CD4-positive, alpha-beta T cell (primary cell): ENCODE measurements at regions not wholly inside any gene's neighbourhood (a gene's known extent, or its start where the extent isn't known, plus 50 kb on each side); places are given as distances from the start of the nearest gene placed in this dataset.

ENCODE experiments used
- ATAC-seq: fragments of 200-7000 bp; cut with Tn5 transposase; one replicate; pipeline ENCODE4 v1.10.0; 2022; ENCODE audit warnings: mild to moderate bottlenecking; ENCODE audit not compliant: poor library complexity
- CTCF ChIA-PET: fragments of 350-600 bp; sonication (Branson Sonifier 250); formaldehyde crosslinking; loops from one replicate; lab custom pipeline; 2021; ENCODE audit warnings: antibody characterized with exemption, inconsistent platforms; lab: Charles Lee
- POLR2A ChIA-PET: fragments of 350-600 bp; sonication (Branson Sonifier 250); formaldehyde crosslinking; loops from one replicate; lab custom pipeline; 2021; ENCODE audit warnings: antibody characterized with exemption, inconsistent platforms; lab: Charles Lee
- DNase-seq, 14 experiments: peaks; one replicate each; pipeline ENCODE4 v3.0.0-alpha.2; 2013 to 2020; ENCODE audit warnings: mixed read lengths in 2 of 14
- H3K27ac ChIP-seq, 2 donors: one replicate each; pipeline versions ENCODE4 v1.5.1 to v1.7.0; 2013; ENCODE audit warnings: low read length in 2 of 2, low read depth in 1 of 2, mild to moderate bottlenecking in 1 of 2
- H3K27me3 ChIP-seq, 2 experiments: 1 replicate in 1 of 2; 2 replicates in 1 of 2; pipeline versions ENCODE4 v1.6.1 to v1.7.0; 2013; ENCODE audit warnings: low read length in 2 of 2, control low read depth in 1 of 2, mild to moderate bottlenecking in 1 of 2, moderate library complexity in 1 of 2; ENCODE audit not compliant: insufficient read depth in 2 of 2, control insufficient read depth in 1 of 2
- H3K36me3 ChIP-seq: one replicate; pipeline ENCODE4 v1.6.1; 2013; ENCODE audit warnings: low read length, control low read depth; ENCODE audit not compliant: insufficient read depth
- H3K4me1 ChIP-seq: one replicate; pipeline ENCODE4 v1.6.1; 2013; ENCODE audit warnings: low read length, control low read depth; ENCODE audit not compliant: insufficient read depth
- H3K4me3 ChIP-seq: one replicate; pipeline ENCODE4 v1.5.1; 2013; ENCODE audit warnings: mild to moderate bottlenecking, low read length, moderate library complexity
- H3K9me3 ChIP-seq, 2 experiments: 1 replicate in 1 of 2; 2 replicates in 1 of 2; pipeline versions ENCODE4 v1.6.1 to v1.7.0; 2013; ENCODE audit warnings: low read length in 2 of 2, mild to moderate bottlenecking in 2 of 2, control low read depth in 1 of 2, moderate library complexity in 1 of 2; ENCODE audit not compliant: control insufficient read depth in 1 of 2, insufficient read depth in 1 of 2
- H3K27ac Mint-ChIP-seq: one replicate; pipeline ENCODE4 v1.8.0; 2020; ENCODE audit warnings: mixed read lengths
- H3K27me3 Mint-ChIP-seq: one replicate; pipeline ENCODE4 v1.8.0; 2021; ENCODE audit warnings: mixed read lengths
- H3K36me3 Mint-ChIP-seq: one replicate; pipeline ENCODE4 v1.8.0; 2021; ENCODE audit warnings: low read depth, mixed read lengths
- H3K4me1 Mint-ChIP-seq: one replicate; pipeline ENCODE4 v1.8.0; 2021; ENCODE audit warnings: low read depth, mixed read lengths
- H3K4me3 Mint-ChIP-seq: one replicate; pipeline ENCODE4 v1.8.0; 2020; ENCODE audit warnings: mild to moderate bottlenecking, mixed read lengths
- H3K9me3 Mint-ChIP-seq: one replicate; pipeline ENCODE4 v1.8.0; 2020; ENCODE audit warnings: mixed read lengths
- CTCF ChIP-seq: fragments of 200-600 bp; IDR thresholded peaks from one replicate; pipeline ENCODE4 v1.8.0; 2022; ENCODE audit warnings: antibody characterized with exemption, mild to moderate bottlenecking
- intact Hi-C, 2 experiments: fragments of 100-400 bp; cut with DNase I in 1 of 2; cut with micrococcal nuclease in 1 of 2; formaldehyde crosslinking; loops; one replicate each; pipeline versions ENCODE4 v1.15.1 to v1.9.0; 2023 to 2025; cut with DNase I, micrococcal nuclease

GRCh38 chr14:97217111-97217885 is 420.1 kb downstream of the VRK1 start:
- TF ChIP-seq CTCF = no peak
- no peak overlapping the region for H3K27ac ChIP-seq
- ATAC-seq = no peak
- peaks cover 0 to 5% of the 10 kb centered on the region in 2 experiments for H3K27me3 ChIP-seq
- ChIA-PET POLR2A (interaction anchor here (0.7 kb wide), 1 partner anchor 365 kb away, joined by 3 read pairs; no protein-coding TSS in a partner anchor), CTCF (no interaction called here)
- H3K27ac Mint-ChIP-seq = peak overlapping the region; percentile 30
- H3K4me1 Mint-ChIP-seq = peaks cover 33% of the 10 kb centered on the region
- no peaks in the 10 kb centered on the region for H3K36me3 ChIP-seq
- intact Hi-C loops = no loop called here
- H3K4me3 ChIP-seq = no peak overlapping the region
- H3K27me3 Mint-ChIP-seq = peaks cover 13% of the 10 kb centered on the region
- no peaks in the 10 kb centered on the region for H3K36me3 Mint-ChIP-seq
- peaks cover 0 to 6% of the 10 kb centered on the region in 2 experiments for H3K9me3 ChIP-seq
- H3K4me3 Mint-ChIP-seq = peak overlapping the region; percentile 66
- H3K4me1 ChIP-seq = peaks cover 23% of the 10 kb centered on the region
- H3K9me3 Mint-ChIP-seq = no peaks in the 10 kb centered on the region
- DNase-seq = no peak

GRCh38 chr14:97218274-97218673 is 421.1 kb downstream of the VRK1 start:
- Mint-ChIP-seq H3K4me1 (peaks cover 33% of the 10 kb centered on the region), H3K36me3 (no peaks in the 10 kb centered on the region), H3K27me3 (peaks cover 18% of the 10 kb centered on the region), H3K27ac (peak overlapping the region; percentile 30), H3K4me3 (peak overlapping the region; percentile 91), H3K9me3 (no peaks in the 10 kb centered on the region)
- Histone ChIP-seq H3K4me3 (peak overlapping the region; percentile 75), H3K36me3 (no peaks in the 10 kb centered on the region), H3K9me3 (peaks cover 0 to 6% of the 10 kb centered on the region in 2 experiments), H3K4me1 (peaks cover 23% of the 10 kb centered on the region), H3K27me3 (peaks cover 0 to 5% of the 10 kb centered on the region in 2 experiments), H3K27ac (no peak overlapping the region)
- CTCF ChIA-PET = interaction anchor here (0.7 kb wide), 1 partner anchor 78 kb away, joined by 3 read pairs; no protein-coding TSS in a partner anchor
- ATAC-seq (no peak), DNase-seq (peak in 3 of 14 experiments; percentile 4 to 14 (median 14))
- intact Hi-C loops = no loop called here
- POLR2A ChIA-PET = interaction anchor here (0.8 kb wide), 1 partner anchor 35 kb away, joined by 3 read pairs; no protein-coding TSS in a partner anchor
- TF ChIP-seq CTCF = no peak

- ChIA-PET POLR2A (interaction anchor here (0.6 to 1.5 kb wide), 3 partner anchors 34 to 983 kb away, joined by 3 read pairs; no protein-coding TSS in a partner anchor), CTCF (interaction anchor here (0.6 to 0.7 kb wide), 2 partner anchors 78 to 288 kb away, joined by 3 read pairs; no protein-coding TSS in a partner anchor)
- intact Hi-C loops = no loop called here
- Histone ChIP-seq H3K27ac (no peak overlapping the region), H3K4me3 (peak overlapping the region; percentile 75), H3K4me1 (peaks cover 23% of the 10 kb centered on the region), H3K36me3 (no peaks in the 10 kb centered on the region), H3K9me3 (peaks cover 0 to 6% of the 10 kb centered on the region in 2 experiments), H3K27me3 (peaks cover 0 to 5% of the 10 kb centered on the region in 2 experiments)
- TF ChIP-seq CTCF = no peak
- H3K36me3 Mint-ChIP-seq = no peaks in the 10 kb centered on the region
- ATAC-seq (peak; percentile 26), DNase-seq (peak in 11 of 14 experiments; percentile 2 to 47 (median 27))
- H3K27ac Mint-ChIP-seq = peak overlapping the region; percentile 30
- peak overlapping the region; percentile 91 for H3K4me3 Mint-ChIP-seq
- peaks cover 33% of the 10 kb centered on the region for H3K4me1 Mint-ChIP-seq
- H3K27me3 Mint-ChIP-seq = peaks cover 18% of the 10 kb centered on the region
- H3K9me3 Mint-ChIP-seq = no peaks in the 10 kb centered on the region
These were observed 421.7 kb downstream of the VRK1 start for GRCh38 chr14:97218691-97219430.
